GM12878 (cell line): ENCODE measurements at regions not wholly inside any gene's neighbourhood (a gene's known extent, or its start where the extent isn't known, plus 50 kb on each side); places are given as distances from the start of the nearest gene placed in this dataset.

Experiments
- BACH1 ChIP-seq: fragments of 450-650 bp; IDR thresholded peaks from 2 replicates; pipeline ENCODE4 v1.6.1; 2017; ENCODE audit warnings: mild to moderate bottlenecking, borderline replicate concordance
- EED ChIP-seq: sonication (generic); IDR thresholded peaks from 2 replicates; pipeline ENCODE4 v1.6.1; 2016; ENCODE audit warnings: antibody characterized with exemption, low read depth
- EZH2 ChIP-seq: IDR thresholded peaks from 2 replicates; pipeline ENCODE4 v1.6.1; 2012; ENCODE audit warnings: low read depth, mild to moderate bottlenecking, control low read depth, inconsistent platforms, low read length, borderline replicate concordance; ENCODE audit not compliant: control insufficient read depth
- HCFC1 ChIP-seq: fragments of 150-350 bp; IDR thresholded peaks from 2 replicates; pipeline ENCODE4 v1.6.1; 2014; ENCODE audit warnings: low read length
- IRF4 ChIP-seq: IDR thresholded peaks from 2 replicates; pipeline ENCODE4 v1.6.1; 2011; ENCODE audit warnings: low read depth, low read length
- MEF2A ChIP-seq: IDR thresholded peaks from 2 replicates; pipeline ENCODE4 v1.6.1; 2011; ENCODE audit warnings: low read depth, mild to moderate bottlenecking, low read length, moderate library complexity; ENCODE audit not compliant: insufficient read depth
- PAX5 ChIP-seq: IDR thresholded peaks from 2 replicates; pipeline ENCODE4 v1.6.1; 2011; ENCODE audit warnings: low read depth, low read length, borderline replicate concordance
- RAD21 ChIP-seq: IDR thresholded peaks from 2 replicates; pipeline ENCODE4 v1.6.1; 2011; ENCODE audit warnings: mild to moderate bottlenecking, low read depth, low read length, moderate library complexity; ENCODE audit not compliant: insufficient read depth
- YY1 ChIP-seq: IDR thresholded peaks from 2 replicates; pipeline ENCODE4 v1.6.1; 2011; ENCODE audit warnings: low read depth, mild to moderate bottlenecking, low read length
- TF ChIP-seq, protein P1 (sequence below): IDR thresholded peaks from 2 replicates; pipeline ENCODE4 v1.6.1; 2012; ENCODE audit warnings: improper control_type of control experiment, low read depth, low read length; ENCODE audit not compliant: insufficient replicate concordance

DNA sequence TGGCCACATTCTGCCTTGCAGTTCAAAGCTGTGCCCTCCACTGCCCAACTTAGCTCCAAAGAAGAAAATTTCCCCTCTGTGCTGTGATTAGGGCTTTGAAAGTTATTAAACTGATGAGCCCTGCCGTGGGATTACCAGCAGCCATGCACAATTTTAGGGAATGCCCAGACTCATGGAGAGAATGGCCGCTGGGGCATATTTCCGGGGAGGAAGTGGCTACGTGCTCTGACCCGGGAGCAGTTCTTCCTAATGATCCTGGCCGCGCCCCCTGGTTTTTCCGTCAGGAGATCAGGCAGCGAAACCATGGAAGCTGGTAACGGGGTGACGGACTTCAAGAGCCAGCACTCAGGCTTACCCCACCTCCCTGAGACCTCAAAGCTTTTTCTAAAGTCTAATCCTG is 365.5 kb upstream of the PFKP start (continued):
- TF ChIP-seq IRF4 (no peak), EZH2 (no peak), HCFC1 (no peak), BACH1 (no peak), MEF2A (no peak), EED (no peak), RAD21 (no peak), PAX5 (no peak), YY1 (no peak)
- TF ChIP-seq, protein P1, sequence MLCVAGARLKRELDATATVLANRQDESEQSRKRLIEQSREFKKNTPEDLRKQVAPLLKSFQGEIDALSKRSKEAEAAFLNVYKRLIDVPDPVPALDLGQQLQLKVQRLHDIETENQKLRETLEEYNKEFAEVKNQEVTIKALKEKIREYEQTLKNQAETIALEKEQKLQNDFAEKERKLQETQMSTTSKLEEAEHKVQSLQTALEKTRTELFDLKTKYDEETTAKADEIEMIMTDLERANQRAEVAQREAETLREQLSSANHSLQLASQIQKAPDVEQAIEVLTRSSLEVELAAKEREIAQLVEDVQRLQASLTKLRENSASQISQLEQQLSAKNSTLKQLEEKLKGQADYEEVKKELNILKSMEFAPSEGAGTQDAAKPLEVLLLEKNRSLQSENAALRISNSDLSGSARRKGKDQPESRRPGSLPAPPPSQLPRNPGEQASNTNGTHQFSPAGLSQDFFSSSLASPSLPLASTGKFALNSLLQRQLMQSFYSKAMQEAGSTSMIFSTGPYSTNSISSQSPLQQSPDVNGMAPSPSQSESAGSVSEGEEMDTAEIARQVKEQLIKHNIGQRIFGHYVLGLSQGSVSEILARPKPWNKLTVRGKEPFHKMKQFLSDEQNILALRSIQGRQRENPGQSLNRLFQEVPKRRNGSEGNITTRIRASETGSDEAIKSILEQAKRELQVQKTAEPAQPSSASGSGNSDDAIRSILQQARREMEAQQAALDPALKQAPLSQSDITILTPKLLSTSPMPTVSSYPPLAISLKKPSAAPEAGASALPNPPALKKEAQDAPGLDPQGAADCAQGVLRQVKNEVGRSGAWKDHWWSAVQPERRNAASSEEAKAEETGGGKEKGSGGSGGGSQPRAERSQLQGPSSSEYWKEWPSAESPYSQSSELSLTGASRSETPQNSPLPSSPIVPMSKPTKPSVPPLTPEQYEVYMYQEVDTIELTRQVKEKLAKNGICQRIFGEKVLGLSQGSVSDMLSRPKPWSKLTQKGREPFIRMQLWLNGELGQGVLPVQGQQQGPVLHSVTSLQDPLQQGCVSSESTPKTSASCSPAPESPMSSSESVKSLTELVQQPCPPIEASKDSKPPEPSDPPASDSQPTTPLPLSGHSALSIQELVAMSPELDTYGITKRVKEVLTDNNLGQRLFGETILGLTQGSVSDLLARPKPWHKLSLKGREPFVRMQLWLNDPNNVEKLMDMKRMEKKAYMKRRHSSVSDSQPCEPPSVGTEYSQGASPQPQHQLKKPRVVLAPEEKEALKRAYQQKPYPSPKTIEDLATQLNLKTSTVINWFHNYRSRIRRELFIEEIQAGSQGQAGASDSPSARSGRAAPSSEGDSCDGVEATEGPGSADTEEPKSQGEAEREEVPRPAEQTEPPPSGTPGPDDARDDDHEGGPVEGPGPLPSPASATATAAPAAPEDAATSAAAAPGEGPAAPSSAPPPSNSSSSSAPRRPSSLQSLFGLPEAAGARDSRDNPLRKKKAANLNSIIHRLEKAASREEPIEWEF = no peak
